Epithelial cell of proximal tubule (primary cell): ENCODE measurements at regions not wholly inside any gene's neighbourhood (a gene's known extent, or its start where the extent isn't known, plus 50 kb on each side); places are given as distances from the start of the nearest gene placed in this dataset.

Experiments
- DNase-seq: peaks from one replicate; pipeline ENCODE4 v3.0.0-alpha.2; 2011; ENCODE audit warnings: low read depth
- H3K4me3 ChIP-seq: 2 replicates; pipeline ENCODE4 v1.5.1; 2011; ENCODE audit warnings: low read depth, mild to moderate bottlenecking, low read length
- TF ChIP-seq, protein P1 (sequence below): conservative IDR thresholded peaks from 2 replicates; pipeline ENCODE4 v1.5.1; 2012; ENCODE audit warnings: low read depth, mild to moderate bottlenecking, low read length

DNA sequence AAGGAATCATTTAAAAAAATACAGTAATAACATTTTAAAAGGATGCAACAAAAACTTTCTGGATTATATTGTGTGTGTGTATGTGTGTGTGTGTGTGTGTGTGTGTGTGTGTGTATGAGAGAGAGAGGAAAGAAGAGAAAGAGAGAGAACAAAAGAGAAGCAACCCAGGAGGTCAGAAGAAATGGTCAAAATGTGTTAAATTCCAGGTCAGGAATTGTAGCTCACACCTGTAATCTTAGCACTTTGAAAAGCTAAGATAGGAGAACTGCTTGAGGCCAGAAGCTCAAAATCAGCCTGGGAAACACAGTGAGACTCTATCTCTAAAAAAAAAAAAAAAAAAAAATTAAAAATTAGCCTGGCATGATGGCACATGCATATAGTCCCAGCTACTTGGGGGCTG lies 311.8 kb upstream of the CDH12 start:
- TF ChIP-seq, protein P1, sequence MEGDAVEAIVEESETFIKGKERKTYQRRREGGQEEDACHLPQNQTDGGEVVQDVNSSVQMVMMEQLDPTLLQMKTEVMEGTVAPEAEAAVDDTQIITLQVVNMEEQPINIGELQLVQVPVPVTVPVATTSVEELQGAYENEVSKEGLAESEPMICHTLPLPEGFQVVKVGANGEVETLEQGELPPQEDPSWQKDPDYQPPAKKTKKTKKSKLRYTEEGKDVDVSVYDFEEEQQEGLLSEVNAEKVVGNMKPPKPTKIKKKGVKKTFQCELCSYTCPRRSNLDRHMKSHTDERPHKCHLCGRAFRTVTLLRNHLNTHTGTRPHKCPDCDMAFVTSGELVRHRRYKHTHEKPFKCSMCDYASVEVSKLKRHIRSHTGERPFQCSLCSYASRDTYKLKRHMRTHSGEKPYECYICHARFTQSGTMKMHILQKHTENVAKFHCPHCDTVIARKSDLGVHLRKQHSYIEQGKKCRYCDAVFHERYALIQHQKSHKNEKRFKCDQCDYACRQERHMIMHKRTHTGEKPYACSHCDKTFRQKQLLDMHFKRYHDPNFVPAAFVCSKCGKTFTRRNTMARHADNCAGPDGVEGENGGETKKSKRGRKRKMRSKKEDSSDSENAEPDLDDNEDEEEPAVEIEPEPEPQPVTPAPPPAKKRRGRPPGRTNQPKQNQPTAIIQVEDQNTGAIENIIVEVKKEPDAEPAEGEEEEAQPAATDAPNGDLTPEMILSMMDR = no peak
- no peak overlapping the region for H3K4me3 ChIP-seq
- DNase-seq = no peak

DNA sequence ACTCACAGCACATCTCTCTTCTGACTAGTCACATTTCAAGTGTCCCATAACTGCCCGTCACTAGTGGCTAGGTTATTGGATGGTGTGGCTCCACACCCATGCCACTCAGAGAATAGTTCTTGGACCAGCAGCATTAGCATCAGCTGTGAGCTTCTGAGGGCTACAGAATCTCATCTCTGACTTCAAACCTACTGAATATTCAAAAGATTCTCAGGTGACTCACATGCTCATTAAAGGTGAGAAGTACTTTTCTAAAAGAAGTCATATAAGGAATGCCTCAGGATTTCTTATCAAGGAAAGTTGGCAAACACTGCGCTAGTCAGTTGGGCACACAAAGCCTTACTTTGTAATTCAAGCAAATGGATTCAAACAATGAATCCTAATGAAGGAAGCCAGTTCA lies 305.0 kb upstream of the CDH12 start:
- DNase-seq = no peak
- H3K4me3 ChIP-seq = no peak overlapping the region
- TF ChIP-seq, protein P1 = no peak

DNA sequence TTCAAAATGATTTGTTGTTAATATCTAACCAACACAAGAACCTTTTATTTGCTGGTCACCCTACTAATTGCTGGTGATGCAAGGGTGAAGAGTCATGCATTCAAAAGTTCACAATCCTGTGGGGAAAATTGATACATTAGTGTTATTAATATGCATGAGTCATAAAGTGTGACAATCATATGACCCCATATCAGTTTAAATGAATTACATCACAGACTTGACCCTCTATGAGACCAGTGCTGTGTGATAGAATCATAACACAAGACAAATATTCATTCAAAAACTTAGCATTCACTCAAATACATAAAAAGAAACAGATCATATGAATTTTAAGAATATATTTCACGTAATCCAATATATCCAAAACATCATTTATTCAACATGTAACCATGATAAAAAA lies 304.6 kb upstream of the CDH12 start:
- H3K4me3 ChIP-seq = no peak overlapping the region
- TF ChIP-seq, protein P1 = no peak
- no peak for DNase-seq

DNA sequence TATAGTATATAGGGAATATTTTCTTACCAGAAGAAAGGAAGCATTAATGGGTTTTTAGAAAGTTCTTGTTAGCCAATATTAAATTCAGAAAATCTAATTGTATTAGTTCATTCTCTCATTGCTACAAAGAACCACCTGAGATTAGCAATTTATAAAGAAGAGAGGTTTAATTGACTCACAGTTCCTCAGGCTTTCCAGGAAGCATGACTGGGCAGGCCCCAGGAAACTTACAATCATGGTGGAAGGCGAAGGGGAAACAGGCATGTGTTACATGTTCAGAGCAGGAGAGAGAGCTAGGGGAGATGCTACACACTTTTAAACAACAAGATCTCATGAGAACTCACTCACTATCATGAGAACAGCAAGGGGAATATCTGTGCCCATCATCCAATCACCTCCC lies 304.0 kb upstream of the CDH12 start:
- no peak for DNase-seq
- H3K4me3 ChIP-seq = no peak overlapping the region
- TF ChIP-seq, protein P1 = no peak

DNA sequence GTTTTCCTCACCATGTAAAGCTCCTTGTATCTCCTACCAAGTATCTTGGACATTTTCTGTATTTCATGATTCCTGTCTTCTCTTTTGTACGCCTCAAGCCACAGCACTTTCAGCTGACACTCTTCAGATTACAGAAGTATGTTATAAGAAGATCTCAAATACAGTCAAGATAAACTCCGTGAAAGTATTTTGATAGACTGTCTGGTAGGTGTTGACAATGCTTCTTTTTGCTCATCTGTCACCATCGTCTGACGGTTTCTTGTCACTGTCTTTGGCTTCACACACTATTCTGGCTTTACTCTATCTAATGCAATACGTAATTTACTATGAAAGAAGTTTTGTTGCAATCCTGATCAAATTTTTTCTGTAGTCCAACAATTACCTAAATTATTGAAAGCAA lies 294.5 kb upstream of the CDH12 start:
- TF ChIP-seq, protein P1 = no peak
- DNase-seq = no peak
- H3K4me3 ChIP-seq = no peak overlapping the region

DNA sequence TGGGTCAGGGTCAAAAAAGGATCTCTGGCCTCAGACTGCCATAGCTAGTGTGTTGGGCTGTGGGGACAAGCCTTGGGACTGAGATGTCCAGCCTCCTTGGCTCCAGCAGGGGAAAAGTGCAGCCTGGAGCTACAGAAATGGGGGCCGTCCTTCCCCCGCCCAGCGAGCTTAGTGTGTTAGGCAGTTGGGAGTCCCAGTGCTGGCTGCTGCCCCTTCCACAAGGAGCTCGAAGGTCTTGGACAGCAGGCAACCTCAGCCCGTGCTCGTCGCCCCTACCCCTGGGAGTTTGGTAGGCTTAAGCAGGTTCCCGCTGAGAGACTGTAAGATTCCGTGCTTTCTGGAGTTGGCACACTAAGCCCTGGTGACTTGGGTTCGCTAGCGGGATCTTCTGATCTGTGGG lies 293.0 kb upstream of the CDH12 start:
- no peak for DNase-seq
- TF ChIP-seq, protein P1 = no peak
- no peak overlapping the region for H3K4me3 ChIP-seq

DNA sequence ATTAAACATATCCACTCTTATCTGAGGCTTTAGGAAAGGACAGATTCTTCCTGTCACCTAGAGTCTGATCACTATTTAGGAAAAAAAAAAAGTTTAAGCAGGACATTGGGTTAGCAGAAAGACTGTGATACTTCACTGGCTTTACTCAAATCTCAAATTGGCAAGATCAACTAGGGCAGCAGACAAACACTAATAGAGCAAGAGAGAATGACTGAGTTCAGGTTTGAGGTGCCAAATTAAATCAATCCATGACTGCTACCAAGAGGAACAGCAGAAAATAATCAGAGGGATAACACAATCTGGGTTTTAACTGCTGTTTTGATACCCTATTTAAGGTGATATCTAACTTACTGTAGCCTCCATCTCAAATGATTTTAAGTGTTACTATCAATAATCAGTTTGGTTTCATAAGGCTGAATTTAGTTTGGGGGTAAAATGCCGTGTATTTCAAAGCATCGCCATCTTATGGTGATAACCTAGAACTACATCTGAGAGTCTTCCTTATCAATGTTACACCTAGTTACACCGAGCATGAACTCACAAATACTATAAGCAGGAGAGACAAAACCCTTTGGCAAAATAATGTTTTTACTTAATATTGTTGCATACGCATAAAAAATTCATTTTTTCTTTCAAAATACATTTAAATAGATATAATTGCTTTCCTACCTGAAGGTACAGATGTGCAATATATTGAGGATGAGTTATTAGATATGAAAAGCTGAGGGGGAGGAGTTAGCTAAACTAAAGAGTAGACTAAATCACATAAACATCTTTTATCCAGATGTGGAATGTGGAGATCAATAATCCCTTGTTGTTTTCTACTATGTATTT lies 286.4 kb upstream of the CDH12 start:
- TF ChIP-seq, protein P1 = peak; percentile 55
- DNase-seq = no peak
- H3K4me3 ChIP-seq = no peak overlapping the region
